Progenitor cell of endocrine pancreas (in vitro differentiated cells): ENCODE measurements at regions not wholly inside any gene's neighbourhood (a gene's known extent, or its start where the extent isn't known, plus 50 kb on each side); places are given as distances from the start of the nearest gene placed in this dataset.

Source experiments
- DNase-seq: peaks from one replicate; pipeline ENCODE4 v3.0.0; 2021; ENCODE audit warnings: low spot score; ENCODE audit not compliant: unreplicated experiment
- H3K27ac Mint-ChIP-seq: 2 replicates; pipeline ENCODE4 v1.8.0; 2021; ENCODE audit warnings: mild to moderate bottlenecking, moderate library complexity, mixed read lengths
- H3K27me3 Mint-ChIP-seq: 2 replicates; pipeline ENCODE4 v1.8.0; 2021; ENCODE audit warnings: mixed read lengths
- H3K36me3 Mint-ChIP-seq: 2 replicates; pipeline ENCODE4 v1.8.0; 2022; ENCODE audit warnings: mixed read lengths; ENCODE audit not compliant: insufficient read depth
- H3K4me1 Mint-ChIP-seq: 2 replicates; pipeline ENCODE4 v1.8.0; 2021; ENCODE audit warnings: low read depth, mixed read lengths
- H3K4me3 Mint-ChIP-seq: 2 replicates; pipeline ENCODE4 v1.8.0; 2021; ENCODE audit warnings: low read depth, mild to moderate bottlenecking, moderate library complexity, mixed read lengths
- H3K9me3 Mint-ChIP-seq: 2 replicates; pipeline ENCODE4 v1.8.0; 2021; ENCODE audit warnings: low read depth, mixed read lengths
- CTCF ChIP-seq: fragments of 200-600 bp; sonication (generic); IDR thresholded peaks from one replicate; pipeline ENCODE4 v1.5.0; 2021; ENCODE audit warnings: antibody characterized with exemption, mild to moderate bottlenecking; ENCODE audit not compliant: unreplicated experiment

- TF ChIP-seq CTCF = no peak
- DNase-seq = no peak
- no peak overlapping the region for H3K4me3 Mint-ChIP-seq
- H3K4me1 Mint-ChIP-seq = peaks cover 4% of the 10 kb centered on the region
- H3K27me3 Mint-ChIP-seq = peaks cover 32% of the 10 kb centered on the region
- no peaks in the 10 kb centered on the region for H3K36me3 Mint-ChIP-seq
- H3K27ac Mint-ChIP-seq = no peak overlapping the region
- no peaks in the 10 kb centered on the region for H3K9me3 Mint-ChIP-seq
Observed at GRCh38 chr16:86117235-86117634, 218.3 kb downstream of the IRF8 start.

DNA sequence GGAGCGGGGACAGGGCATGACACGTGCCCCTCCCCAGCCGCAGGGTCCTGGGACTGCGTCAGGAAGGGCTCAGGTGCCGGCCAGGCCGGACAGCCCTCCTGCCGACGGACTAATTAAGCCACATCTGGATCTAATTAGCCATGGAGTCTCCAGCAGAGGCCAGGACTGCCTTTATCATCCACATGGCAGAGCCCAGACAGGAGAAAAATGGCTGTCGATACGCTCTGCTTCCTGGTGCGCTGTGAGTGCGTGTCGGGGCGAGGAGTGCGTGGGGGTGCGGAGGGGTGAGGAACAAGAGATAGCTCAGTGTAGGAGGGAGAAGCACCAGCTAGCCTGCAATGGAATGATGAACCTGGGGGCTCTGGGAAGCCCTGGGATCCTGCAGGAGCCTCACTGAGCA lies 218.8 kb downstream of the IRF8 start:
- DNase-seq = no peak
- Mint-ChIP-seq H3K4me3 (no peak overlapping the region), H3K27ac (no peak overlapping the region), H3K4me1 (peaks cover 4% of the 10 kb centered on the region), H3K36me3 (no peaks in the 10 kb centered on the region), H3K9me3 (no peaks in the 10 kb centered on the region), H3K27me3 (peaks cover 32% of the 10 kb centered on the region)
- TF ChIP-seq CTCF = no peak

DNA sequence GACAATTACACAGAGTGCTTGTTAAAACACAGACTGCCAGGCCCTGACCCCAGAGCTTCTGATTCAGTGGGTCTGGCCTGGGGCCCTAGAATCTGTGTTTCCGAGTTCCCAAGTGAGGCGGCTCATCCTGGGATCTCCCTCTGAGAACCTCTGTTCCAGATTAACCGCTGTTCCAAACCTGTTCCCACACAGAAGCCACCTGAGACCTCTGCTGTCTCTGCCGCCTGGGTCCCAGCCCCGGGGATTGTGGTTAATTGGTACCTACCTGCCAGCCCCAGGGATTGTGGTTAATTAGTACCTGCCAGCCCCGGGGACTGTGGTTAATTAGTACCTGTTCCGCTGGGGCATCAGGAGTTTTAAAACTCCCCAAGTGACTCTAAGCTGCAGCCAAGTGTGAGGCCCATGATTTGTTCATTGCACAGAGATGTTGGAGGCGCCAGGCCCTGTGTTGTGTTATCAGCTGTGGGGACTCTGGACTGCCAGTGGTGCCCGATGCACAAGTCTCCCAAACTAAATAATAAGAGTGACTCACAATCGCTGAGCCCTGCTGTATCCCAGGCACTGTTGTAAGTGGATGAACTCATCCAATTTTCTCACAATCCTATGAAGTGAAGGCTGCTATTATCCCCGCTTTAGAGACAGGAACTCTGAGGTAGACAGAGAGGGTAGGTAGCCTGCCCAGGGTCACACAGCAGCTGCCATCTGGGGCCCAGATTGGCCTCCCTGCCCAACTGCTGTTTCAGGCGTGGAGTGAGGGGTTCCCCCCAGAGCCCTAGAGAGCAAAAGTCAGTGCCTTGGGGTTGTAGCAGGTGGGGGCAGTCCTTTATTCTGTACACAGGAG lies 219.7 kb downstream of the IRF8 start:
- Mint-ChIP-seq H3K27ac (no peak overlapping the region), H3K9me3 (no peaks in the 10 kb centered on the region), H3K4me3 (no peak overlapping the region), H3K27me3 (peaks cover 35% of the 10 kb centered on the region), H3K36me3 (no peaks in the 10 kb centered on the region), H3K4me1 (peaks cover 4% of the 10 kb centered on the region)
- no peak for DNase-seq
- TF ChIP-seq CTCF = no peak

GRCh38 chr16:86120201-86121192 lies 221.5 kb downstream of the IRF8 start:
- no peaks in the 10 kb centered on the region for H3K36me3 Mint-ChIP-seq
- peaks cover 4% of the 10 kb centered on the region for H3K4me1 Mint-ChIP-seq
- no peak overlapping the region for H3K27ac Mint-ChIP-seq
- H3K9me3 Mint-ChIP-seq = no peaks in the 10 kb centered on the region
- TF ChIP-seq CTCF = no peak
- peaks cover 37% of the 10 kb centered on the region for H3K27me3 Mint-ChIP-seq
- no peak overlapping the region for H3K4me3 Mint-ChIP-seq
- no peak for DNase-seq

- no peak for DNase-seq
- Mint-ChIP-seq H3K4me1 (peaks cover 3% of the 10 kb centered on the region), H3K36me3 (no peaks in the 10 kb centered on the region), H3K27me3 (peaks cover 34% of the 10 kb centered on the region), H3K4me3 (no peak overlapping the region), H3K9me3 (no peaks in the 10 kb centered on the region), H3K27ac (no peak overlapping the region)
- no peak for TF ChIP-seq CTCF
Observed at GRCh38 chr16:86121374-86122010, 222.5 kb downstream of the IRF8 start.
